Endodermal cell (in vitro differentiated cells): ENCODE measurements at regions not wholly inside any gene's neighbourhood (a gene's known extent, or its start where the extent isn't known, plus 50 kb on each side); places are given as distances from the start of the nearest gene placed in this dataset.

Experiments used
- DNase-seq: peaks from one replicate; pipeline ENCODE4 v3.0.0-alpha.2; 2017
- H3K27ac ChIP-seq: 2 replicates; pipeline ENCODE4 v1.5.1; 2013; ENCODE audit warnings: mild to moderate bottlenecking, low read depth, low read length, moderate library complexity
- H3K27me3 ChIP-seq: 2 replicates; pipeline ENCODE4 v1.6.1; 2013; ENCODE audit warnings: mild to moderate bottlenecking, low read length, moderate library complexity; ENCODE audit not compliant: insufficient read depth, control insufficient read depth, poor library complexity, severe bottlenecking
- H3K36me3 ChIP-seq: 2 replicates; pipeline ENCODE4 v1.7.0; 2013; ENCODE audit warnings: mild to moderate bottlenecking, low read length, moderate library complexity; ENCODE audit not compliant: control insufficient read depth, insufficient read depth
- H3K4me1 ChIP-seq: one replicate; pipeline ENCODE4 v1.7.0; 2013; ENCODE audit warnings: low read length; ENCODE audit not compliant: control insufficient read depth, insufficient read depth
- H3K4me3 ChIP-seq: 2 replicates; pipeline ENCODE4 v1.5.1; 2013; ENCODE audit warnings: mild to moderate bottlenecking, low read length, moderate library complexity
- H3K9ac ChIP-seq: 2 replicates; pipeline ENCODE4 v1.6.1; 2013; ENCODE audit warnings: mild to moderate bottlenecking, low read length, moderate library complexity; ENCODE audit not compliant: poor library complexity, severe bottlenecking; ENCODE audit errors: extremely low read depth
- H3K9me3 ChIP-seq: 2 replicates; pipeline ENCODE4 v1.6.1; 2013; ENCODE audit warnings: mild to moderate bottlenecking, low read length, moderate library complexity; ENCODE audit not compliant: control insufficient read depth
- H3K27ac Mint-ChIP-seq: 2 replicates; pipeline ENCODE4 v1.8.0; 2020; ENCODE audit warnings: mixed read lengths
- H3K27me3 Mint-ChIP-seq: 2 replicates; pipeline ENCODE4 v1.8.0; 2021; ENCODE audit warnings: mild to moderate bottlenecking, mixed read lengths; ENCODE audit not compliant: insufficient read depth
- H3K36me3 Mint-ChIP-seq: 2 replicates; pipeline ENCODE4 v1.8.0; 2020; ENCODE audit warnings: low read depth, mixed read lengths
- H3K4me1 Mint-ChIP-seq: 2 replicates; pipeline ENCODE4 v1.8.0; 2020; ENCODE audit warnings: mixed read lengths
- H3K4me3 Mint-ChIP-seq: 2 replicates; pipeline ENCODE4 v1.8.0; 2020; ENCODE audit warnings: mild to moderate bottlenecking, moderate library complexity, mixed read lengths
- H3K9me3 Mint-ChIP-seq: 2 replicates; pipeline ENCODE4 v1.8.0; 2020; ENCODE audit warnings: mild to moderate bottlenecking, mixed read lengths
- WGBS, 2 experiments: methylation state at CpG; one replicate each; pipeline versions ENCODE4 v1.1.5 to v1.1.7; 2013; ENCODE audit warnings: missing lambda C conversion rate in 2 of 2, mixed read lengths in 1 of 2; ENCODE audit not compliant: insufficient coverage in 1 of 2, insufficient read length in 1 of 2; 5-methylcytosine and 5-hydroxymethylcytosine counted together
- TF ChIP-seq, protein P1 (sequence below): fragments of 200-600 bp; sonication (generic); conservative IDR thresholded peaks from 2 replicates; pipeline ENCODE4 v1.5.0; 2021; ENCODE audit warnings: antibody characterized with exemption, mild to moderate bottlenecking

DNA sequence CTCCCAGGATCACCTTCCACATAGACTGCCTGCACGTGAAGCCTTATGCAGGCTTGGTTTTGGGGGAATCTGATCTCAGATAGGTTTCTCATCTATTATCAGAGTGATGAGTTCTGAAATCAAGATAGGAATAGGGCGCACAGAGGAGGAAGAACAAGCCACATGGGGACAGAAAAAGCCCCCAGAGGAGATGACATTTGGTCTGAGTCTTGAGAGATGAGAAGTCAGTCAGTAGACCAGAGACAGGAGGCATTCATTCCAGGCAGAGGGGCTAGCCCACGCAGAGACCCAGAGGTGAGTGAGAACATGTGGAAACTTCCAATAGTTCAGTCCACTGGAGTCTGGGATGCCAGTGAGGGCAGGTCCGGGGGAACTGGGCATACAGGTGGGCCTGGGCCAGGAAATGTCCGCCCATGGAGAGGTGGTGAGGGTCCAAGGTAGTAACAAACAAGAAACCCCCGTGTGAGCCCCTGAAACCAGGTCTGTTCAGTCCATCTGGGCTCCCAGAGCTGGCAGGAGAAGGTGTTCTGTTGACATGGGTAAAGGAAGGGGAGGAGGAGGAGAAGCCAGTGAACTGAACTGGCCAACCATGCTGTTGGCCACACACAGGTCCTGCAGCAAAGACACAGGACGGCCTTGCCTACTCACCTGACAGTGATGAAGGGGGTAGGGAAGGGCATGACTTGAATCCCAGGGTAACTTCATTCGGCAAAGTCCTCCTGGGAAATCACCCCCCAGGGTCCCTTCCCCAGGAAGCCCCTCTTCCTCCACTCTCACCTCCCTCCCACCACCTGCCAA is 69.3 kb upstream of the SMNDC1 start:
- Histone ChIP-seq H3K9ac (no peak overlapping the region), H3K4me1 (peaks cover 5% of the 10 kb centered on the region), H3K4me3 (no peak overlapping the region), H3K27me3 (no peaks in the 10 kb centered on the region), H3K9me3 (no peaks in the 10 kb centered on the region), H3K36me3 (no peaks in the 10 kb centered on the region), H3K27ac (no peak overlapping the region)
- peaks cover 21% of the 10 kb centered on the region for H3K4me1 Mint-ChIP-seq
- DNase-seq: no peak
- H3K4me3 Mint-ChIP-seq: no peak overlapping the region
- H3K36me3 Mint-ChIP-seq: no peaks in the 10 kb centered on the region
- no peak overlapping the region for H3K27ac Mint-ChIP-seq
- H3K9me3 Mint-ChIP-seq: no peaks in the 10 kb centered on the region
- peaks cover 11% of the 10 kb centered on the region for H3K27me3 Mint-ChIP-seq
- TF ChIP-seq, protein P1, sequence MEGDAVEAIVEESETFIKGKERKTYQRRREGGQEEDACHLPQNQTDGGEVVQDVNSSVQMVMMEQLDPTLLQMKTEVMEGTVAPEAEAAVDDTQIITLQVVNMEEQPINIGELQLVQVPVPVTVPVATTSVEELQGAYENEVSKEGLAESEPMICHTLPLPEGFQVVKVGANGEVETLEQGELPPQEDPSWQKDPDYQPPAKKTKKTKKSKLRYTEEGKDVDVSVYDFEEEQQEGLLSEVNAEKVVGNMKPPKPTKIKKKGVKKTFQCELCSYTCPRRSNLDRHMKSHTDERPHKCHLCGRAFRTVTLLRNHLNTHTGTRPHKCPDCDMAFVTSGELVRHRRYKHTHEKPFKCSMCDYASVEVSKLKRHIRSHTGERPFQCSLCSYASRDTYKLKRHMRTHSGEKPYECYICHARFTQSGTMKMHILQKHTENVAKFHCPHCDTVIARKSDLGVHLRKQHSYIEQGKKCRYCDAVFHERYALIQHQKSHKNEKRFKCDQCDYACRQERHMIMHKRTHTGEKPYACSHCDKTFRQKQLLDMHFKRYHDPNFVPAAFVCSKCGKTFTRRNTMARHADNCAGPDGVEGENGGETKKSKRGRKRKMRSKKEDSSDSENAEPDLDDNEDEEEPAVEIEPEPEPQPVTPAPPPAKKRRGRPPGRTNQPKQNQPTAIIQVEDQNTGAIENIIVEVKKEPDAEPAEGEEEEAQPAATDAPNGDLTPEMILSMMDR: no peak
- WGBS, 2 experiments: 85 to 97% methylated on average over 5 to 8 of the region's 8 CpGs

DNA sequence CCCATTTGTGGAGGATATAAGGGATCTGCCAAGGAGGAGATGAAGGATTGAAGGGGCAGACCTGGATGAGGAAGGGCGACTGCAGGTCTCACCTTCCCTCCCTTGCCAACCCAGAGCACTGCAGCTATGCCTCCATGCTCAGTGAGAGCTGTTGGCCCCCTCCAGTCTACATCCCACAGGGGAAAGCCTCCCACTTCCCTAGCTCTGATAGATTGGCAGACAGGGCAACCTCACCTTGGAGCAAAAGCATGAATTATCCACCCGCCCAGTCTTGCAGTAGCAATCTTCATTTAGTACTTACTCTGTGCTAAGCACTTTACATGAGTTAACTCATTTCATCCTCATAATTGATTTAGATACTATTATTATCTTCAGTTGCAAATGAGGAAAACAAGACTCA is 70.4 kb upstream of the SMNDC1 start:
- H3K4me1 Mint-ChIP-seq: peaks cover 21% of the 10 kb centered on the region
- no peaks in the 10 kb centered on the region for H3K36me3 Mint-ChIP-seq
- no peak overlapping the region for H3K4me3 ChIP-seq
- TF ChIP-seq, protein P1: no peak
- H3K9ac ChIP-seq: no peak overlapping the region
- H3K27me3 Mint-ChIP-seq: peaks cover 11% of the 10 kb centered on the region
- DNase-seq: no peak
- peaks cover 5% of the 10 kb centered on the region for H3K4me1 ChIP-seq
- no peaks in the 10 kb centered on the region for H3K9me3 ChIP-seq
- no peak overlapping the region for H3K4me3 Mint-ChIP-seq
- no peak overlapping the region for H3K27ac Mint-ChIP-seq
- H3K27me3 ChIP-seq: no peaks in the 10 kb centered on the region
- 92% methylated on average over 2 of the region's 2 CpGs; no CpG with 5 or more reads in 1 of the 2 experiments for WGBS, 2 experiments
- H3K9me3 Mint-ChIP-seq: no peaks in the 10 kb centered on the region
- no peak overlapping the region for H3K27ac ChIP-seq
- H3K36me3 ChIP-seq: no peaks in the 10 kb centered on the region

DNA sequence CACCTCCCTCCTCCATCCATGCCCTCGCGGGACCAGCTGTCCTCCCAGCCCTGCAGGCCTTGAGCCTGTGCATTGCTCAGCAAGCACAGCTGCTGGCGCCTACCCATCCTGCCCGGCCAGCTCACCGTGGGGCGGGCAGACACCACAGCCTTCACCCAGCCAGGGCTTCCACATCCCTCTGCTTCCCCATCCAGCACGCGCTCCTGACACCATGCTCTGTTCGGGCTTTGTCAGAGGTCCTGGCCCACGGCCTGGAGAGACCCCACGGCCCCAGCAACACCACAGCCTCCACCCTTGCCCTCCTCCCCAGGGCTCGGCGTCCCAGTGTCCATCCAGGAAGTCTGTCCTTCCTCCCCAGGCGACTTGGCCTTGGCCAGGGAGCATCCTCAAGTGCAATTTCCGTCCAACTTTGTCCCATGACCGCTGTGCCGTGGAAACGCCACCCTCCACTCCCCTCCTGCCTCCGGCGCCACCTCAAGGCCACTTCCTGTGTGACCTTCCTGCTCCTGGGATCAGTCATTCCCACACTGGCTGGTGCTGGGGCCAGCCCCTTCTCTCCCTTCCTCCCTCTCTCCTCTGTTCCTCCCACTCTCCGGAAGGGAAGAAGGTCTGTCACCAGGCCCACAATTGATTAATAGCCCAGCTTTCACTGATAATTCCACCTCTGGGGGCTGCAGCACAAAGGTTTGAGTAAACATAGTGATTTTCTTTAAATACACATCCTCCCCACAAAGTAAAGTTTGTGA is 71.5 kb upstream of the SMNDC1 start:
- peak overlapping the region; percentile 23 for H3K4me3 ChIP-seq
- no peak overlapping the region for H3K27ac ChIP-seq
- Mint-ChIP-seq H3K4me3 (no peak overlapping the region), H3K9me3 (no peaks in the 10 kb centered on the region), H3K36me3 (no peaks in the 10 kb centered on the region), H3K4me1 (peaks cover 21% of the 10 kb centered on the region), H3K27me3 (peaks cover 11% of the 10 kb centered on the region), H3K27ac (no peak overlapping the region)
- no peak for DNase-seq
- no peaks in the 10 kb centered on the region for H3K36me3 ChIP-seq
- WGBS, 2 experiments: 94 to 95% methylated on average over 7 to 21 of the region's 21 CpGs
- H3K9ac ChIP-seq: no peak overlapping the region
- TF ChIP-seq, protein P1: peak; percentile 48
- no peaks in the 10 kb centered on the region for H3K27me3 ChIP-seq
- H3K4me1 ChIP-seq: peaks cover 5% of the 10 kb centered on the region
- H3K9me3 ChIP-seq: no peaks in the 10 kb centered on the region
